HUES64 (cell line): ENCODE measurements at regions not wholly inside any gene's neighbourhood (a gene's known extent, or its start where the extent isn't known, plus 50 kb on each side); places are given as distances from the start of the nearest gene placed in this dataset.

Experiments
- H3K27ac ChIP-seq: 2 replicates; pipeline ENCODE4 v1.7.0; 2013; ENCODE audit warnings: low read depth, low read length, inconsistent platforms
- H3K27me3 ChIP-seq: 2 replicates; pipeline ENCODE4 v1.6.1; 2013; ENCODE audit warnings: mild to moderate bottlenecking, low read length; ENCODE audit not compliant: insufficient read depth
- H3K36me3 ChIP-seq: 2 replicates; pipeline ENCODE4 v1.6.1; 2013; ENCODE audit warnings: mild to moderate bottlenecking, low read length; ENCODE audit not compliant: insufficient read depth
- H3K4me1 ChIP-seq: 2 replicates; pipeline ENCODE4 v1.6.1; 2013; ENCODE audit warnings: mild to moderate bottlenecking, low read length, moderate library complexity; ENCODE audit not compliant: insufficient read depth
- H3K4me3 ChIP-seq: 2 replicates; pipeline ENCODE4 v1.5.1; 2013; ENCODE audit warnings: mild to moderate bottlenecking, low read length, moderate library complexity
- H3K9ac ChIP-seq: 2 replicates; pipeline ENCODE4 v1.6.1; 2013; ENCODE audit warnings: mild to moderate bottlenecking, low read depth, low read length
- H3K9me3 ChIP-seq: 2 replicates; pipeline ENCODE4 v1.6.1; 2013; ENCODE audit warnings: low read depth, low read length; ENCODE audit not compliant: insufficient read depth
- WGBS: fragments of 150-250, 120-280 bp; methylation state at CpG from one replicate; pipeline ENCODE4 v1.1.7; 2013; ENCODE audit warnings: missing lambda C conversion rate; 5-methylcytosine and 5-hydroxymethylcytosine counted together

DNA sequence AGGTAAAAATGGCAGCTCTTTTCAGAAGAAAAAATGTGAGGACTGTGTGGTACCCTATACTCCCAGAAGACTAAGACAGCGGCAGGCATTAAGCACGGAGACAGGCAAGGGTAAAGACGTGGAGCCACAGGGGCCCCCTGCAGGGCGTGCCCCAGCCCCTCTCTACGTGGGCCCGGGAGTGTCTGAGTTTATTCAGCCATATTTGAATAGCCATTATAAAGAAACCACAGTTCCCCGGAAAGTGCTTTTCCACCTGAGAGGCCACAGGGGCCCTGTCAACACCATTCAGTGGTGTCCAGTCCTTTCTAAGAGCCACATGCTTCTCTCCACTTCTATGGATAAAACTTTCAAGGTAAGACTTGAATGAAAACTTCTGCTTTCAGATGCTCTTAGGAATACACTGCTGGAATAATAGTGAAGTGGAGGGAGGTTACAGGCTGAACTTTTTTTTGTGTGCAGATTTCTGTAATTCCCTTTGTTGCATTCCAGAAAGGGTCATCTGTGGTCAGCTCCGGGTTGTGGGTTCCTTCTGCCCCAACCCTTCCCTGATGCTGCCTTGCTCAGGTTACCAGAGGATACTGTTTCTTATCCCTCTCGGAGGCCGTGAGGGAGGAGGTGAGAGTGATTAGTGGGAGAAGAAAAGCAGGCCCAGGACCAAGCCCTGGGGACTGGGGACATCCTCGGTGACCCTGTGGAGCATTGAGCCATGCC lies 58.4 kb downstream of the SLC25A47 start:
- H3K27ac ChIP-seq = no peak overlapping the region
- H3K27me3 ChIP-seq = no peaks in the 10 kb centered on the region
- no peak overlapping the region for H3K9ac ChIP-seq
- H3K4me1 ChIP-seq = peaks cover 9% of the 10 kb centered on the region
- no peaks in the 10 kb centered on the region for H3K9me3 ChIP-seq
- no peak overlapping the region for H3K4me3 ChIP-seq
- 70% methylated on average over 11 of the region's 11 CpGs for WGBS
- no peaks in the 10 kb centered on the region for H3K36me3 ChIP-seq

DNA sequence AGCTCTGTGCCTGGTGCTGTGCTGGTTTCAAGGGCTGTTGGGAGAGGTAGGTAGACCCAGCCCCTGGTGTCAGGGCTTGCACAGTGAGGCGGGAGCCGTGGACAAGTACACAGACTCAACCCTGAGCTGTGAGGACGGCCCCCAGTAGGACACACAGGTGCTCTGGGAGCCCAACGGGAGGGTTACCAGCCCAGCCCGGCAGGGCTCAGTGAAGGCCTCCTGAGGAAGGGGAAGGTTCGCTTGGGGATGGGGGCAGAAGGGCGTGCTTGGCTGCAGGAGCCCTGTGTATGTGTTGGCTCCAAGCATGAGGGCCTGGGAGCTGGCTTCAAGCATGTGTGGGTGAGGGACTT lies 58.9 kb downstream of the SLC25A47 start:
- H3K4me3 ChIP-seq = no peak overlapping the region
- no peaks in the 10 kb centered on the region for H3K36me3 ChIP-seq
- H3K27me3 ChIP-seq = no peaks in the 10 kb centered on the region
- H3K9me3 ChIP-seq = no peaks in the 10 kb centered on the region
- H3K9ac ChIP-seq = no peak overlapping the region
- no peak overlapping the region for H3K27ac ChIP-seq
- H3K4me1 ChIP-seq = peaks cover 7% of the 10 kb centered on the region
- 84% methylated on average over 7 of the region's 7 CpGs for WGBS

DNA sequence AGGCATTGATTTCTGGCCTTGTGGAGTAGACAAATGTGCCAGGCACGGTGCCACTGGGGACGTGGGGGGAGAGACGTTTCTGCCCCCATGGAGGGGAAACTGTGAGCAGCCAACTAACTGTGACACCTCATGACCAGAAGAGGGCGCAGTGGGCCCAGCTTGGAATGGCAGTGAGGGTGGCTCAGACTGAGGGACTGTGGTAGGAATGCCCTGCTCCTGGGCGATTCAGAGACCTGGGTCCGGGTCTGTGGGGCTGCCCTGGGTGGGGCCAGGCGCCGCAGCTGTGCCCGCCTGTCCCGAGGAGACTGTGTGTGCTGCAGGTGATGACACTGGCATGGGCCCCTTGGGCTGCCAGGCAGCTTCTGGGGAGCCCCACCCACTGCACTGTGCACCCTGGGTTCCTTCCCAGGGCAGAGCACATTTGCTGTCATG lies 60.6 kb downstream of the SLC25A47 start:
- no peak overlapping the region for H3K27ac ChIP-seq
- whole genome bisulfite sequencing = 33% methylated on average over 10 of the region's 10 CpGs

DNA sequence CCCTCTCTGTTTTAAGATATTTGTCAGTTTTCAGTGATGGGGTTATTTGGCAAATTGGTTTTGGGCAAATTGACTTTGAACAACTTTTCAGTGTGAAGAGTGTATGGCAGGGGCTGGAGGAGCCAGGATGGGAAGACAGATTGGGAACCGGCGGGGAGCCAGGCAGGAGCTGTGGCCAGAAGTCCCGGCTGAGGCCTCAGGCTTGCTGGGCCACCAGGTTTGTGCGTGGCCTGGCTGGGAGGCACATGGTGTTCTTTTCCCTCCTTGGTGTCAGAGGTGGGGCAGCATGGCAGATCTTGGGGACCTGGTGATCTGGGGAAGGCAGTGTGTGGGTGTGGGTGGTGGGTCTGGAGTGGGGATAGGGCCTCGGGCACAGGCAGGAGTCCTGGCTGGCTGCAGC lies 61.1 kb downstream of the SLC25A47 start:
- no peaks in the 10 kb centered on the region for H3K36me3 ChIP-seq
- no peak overlapping the region for H3K27ac ChIP-seq
- no peak overlapping the region for H3K9ac ChIP-seq
- H3K9me3 ChIP-seq = no peaks in the 10 kb centered on the region
- 93% methylated on average over 5 of the region's 5 CpGs for WGBS
- H3K4me3 ChIP-seq = no peak overlapping the region
- H3K4me1 ChIP-seq = peaks cover 5% of the 10 kb centered on the region
- no peaks in the 10 kb centered on the region for H3K27me3 ChIP-seq

More for the DNA sequence above, 60.6 kb downstream of the SLC25A47 start:
- H3K9ac ChIP-seq = no peak overlapping the region
- no peaks in the 10 kb centered on the region for H3K9me3 ChIP-seq
- no peak overlapping the region for H3K4me3 ChIP-seq
- H3K27me3 ChIP-seq = no peaks in the 10 kb centered on the region
- H3K36me3 ChIP-seq = no peaks in the 10 kb centered on the region
- peaks cover 5% of the 10 kb centered on the region for H3K4me1 ChIP-seq

DNA sequence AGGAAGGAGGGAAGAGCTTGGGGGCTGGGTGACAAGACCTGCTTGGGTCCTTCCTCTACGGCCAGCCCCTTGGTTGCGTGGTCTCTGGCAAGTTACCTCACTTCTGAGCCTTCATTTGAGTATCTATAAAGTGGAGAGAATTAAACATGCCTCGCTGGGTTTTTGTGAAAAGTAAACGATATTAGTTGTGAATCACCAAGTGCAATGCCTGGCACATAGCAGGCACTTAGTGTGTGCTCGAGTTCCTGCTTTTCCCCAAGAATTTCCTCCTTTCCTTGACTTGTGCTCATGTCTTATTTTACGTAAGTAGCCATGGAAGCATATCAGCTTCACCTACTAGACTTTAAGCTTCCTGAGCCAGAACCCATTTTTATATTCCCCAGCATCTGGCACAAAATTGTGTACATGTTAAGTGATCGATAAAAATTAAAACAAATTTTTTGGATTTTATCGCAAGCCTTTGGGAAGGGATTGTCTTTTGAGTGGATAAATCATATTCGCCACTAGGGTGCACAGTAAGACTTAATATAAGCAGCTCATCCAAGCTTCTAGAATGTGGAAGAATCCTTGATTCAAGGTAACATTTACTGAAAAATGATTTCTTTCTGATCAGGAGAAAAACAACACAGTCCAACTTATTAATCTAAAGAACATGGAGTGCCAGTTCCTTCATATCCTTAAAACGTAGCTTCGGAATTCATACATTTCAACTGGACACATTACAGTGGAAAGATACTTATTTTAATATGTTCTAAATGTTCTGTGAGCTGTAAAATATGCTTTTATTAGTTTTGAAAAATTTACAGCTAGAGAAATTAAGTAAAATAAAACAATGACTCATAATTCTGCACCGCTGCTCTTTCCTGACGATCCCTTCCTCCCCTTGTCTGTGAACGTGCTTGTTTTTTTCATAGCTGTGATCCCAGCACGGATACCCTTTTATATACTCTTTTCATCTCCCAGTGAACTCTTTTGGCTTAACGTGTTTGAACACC lies 62.0 kb downstream of the SLC25A47 start:
- Histone ChIP-seq H3K4me1 (peaks cover 5% of the 10 kb centered on the region), H3K27me3 (no peaks in the 10 kb centered on the region), H3K9me3 (no peaks in the 10 kb centered on the region), H3K9ac (no peak overlapping the region), H3K27ac (no peak overlapping the region), H3K4me3 (no peak overlapping the region), H3K36me3 (no peaks in the 10 kb centered on the region)
- 88% methylated on average over 16 of the region's 16 CpGs for WGBS

DNA sequence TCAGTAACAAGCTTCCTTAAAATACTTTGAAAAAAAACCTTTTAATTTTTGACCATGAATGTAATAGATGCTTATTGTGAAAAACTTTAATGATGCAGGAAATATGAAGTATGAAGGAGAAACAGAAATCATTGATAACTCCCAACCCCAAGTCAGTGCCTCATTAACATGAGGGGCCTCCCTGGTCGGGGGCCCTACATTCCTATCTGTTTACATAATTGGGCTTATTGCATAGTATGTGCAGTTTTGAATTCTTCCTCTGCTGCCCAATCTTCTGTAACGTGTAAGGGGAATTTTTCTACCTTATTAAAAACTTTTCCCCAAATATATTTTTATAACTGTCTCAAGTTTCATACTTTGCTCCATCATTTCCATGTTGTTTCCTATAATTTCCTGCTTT lies 63.0 kb downstream of the SLC25A47 start:
- WGBS = 100% methylated on average over 1 of the region's 2 CpGs
- Histone ChIP-seq H3K9ac (no peak overlapping the region), H3K9me3 (no peaks in the 10 kb centered on the region), H3K4me1 (peaks cover 5% of the 10 kb centered on the region), H3K4me3 (no peak overlapping the region), H3K27ac (no peak overlapping the region), H3K36me3 (no peaks in the 10 kb centered on the region), H3K27me3 (no peaks in the 10 kb centered on the region)

DNA sequence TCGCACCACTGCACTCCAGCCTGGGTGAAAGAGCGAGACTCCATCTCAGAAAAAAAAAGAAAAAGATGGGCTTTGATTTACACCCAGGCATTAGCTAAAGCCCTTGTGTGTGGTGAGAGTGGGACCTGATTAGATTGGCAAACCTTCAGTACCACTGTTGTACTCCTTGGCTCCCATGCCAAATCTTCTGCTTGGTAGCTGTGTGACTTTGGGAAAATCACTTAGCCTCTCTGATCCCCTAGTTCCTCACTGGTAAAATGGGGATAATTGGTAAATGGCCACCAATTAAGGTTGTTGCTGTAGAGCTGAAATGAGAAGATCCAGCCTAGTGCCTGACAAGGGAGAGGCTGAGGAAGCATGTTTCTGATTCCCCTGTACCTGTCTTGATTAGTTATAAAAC lies 63.7 kb downstream of the SLC25A47 start:
- Histone ChIP-seq H3K4me1 (peaks cover 5% of the 10 kb centered on the region), H3K36me3 (no peaks in the 10 kb centered on the region), H3K9ac (no peak overlapping the region), H3K9me3 (no peaks in the 10 kb centered on the region), H3K4me3 (no peak overlapping the region), H3K27me3 (no peaks in the 10 kb centered on the region), H3K27ac (no peak overlapping the region)
- 83% methylated on average over 2 of the region's 2 CpGs for WGBS

DNA sequence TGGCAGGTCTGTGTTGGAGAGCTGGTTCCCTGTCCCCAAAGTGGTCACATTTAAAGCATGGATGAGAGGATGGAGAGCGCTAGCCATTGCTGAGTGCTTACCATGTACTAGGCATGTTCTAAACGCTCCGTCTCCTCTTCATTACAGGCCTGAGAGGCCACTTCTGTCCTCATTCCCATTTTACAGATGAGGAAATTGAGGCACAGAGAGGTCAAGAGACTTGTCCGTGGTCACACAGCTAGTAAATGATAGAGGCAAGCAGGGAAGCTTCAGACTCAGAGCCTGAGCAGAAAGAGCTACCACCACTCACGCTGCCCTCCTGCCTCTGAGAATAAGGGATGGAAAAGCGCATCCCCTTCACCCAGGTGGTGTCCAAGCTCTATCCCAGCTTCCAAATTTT lies 64.3 kb downstream of the SLC25A47 start:
- Histone ChIP-seq H3K4me1 (peaks cover 5% of the 10 kb centered on the region), H3K36me3 (no peaks in the 10 kb centered on the region), H3K9me3 (no peaks in the 10 kb centered on the region), H3K4me3 (no peak overlapping the region), H3K27ac (no peak overlapping the region), H3K27me3 (no peaks in the 10 kb centered on the region), H3K9ac (no peak overlapping the region)
- WGBS = 97% methylated on average over 6 of the region's 6 CpGs

DNA sequence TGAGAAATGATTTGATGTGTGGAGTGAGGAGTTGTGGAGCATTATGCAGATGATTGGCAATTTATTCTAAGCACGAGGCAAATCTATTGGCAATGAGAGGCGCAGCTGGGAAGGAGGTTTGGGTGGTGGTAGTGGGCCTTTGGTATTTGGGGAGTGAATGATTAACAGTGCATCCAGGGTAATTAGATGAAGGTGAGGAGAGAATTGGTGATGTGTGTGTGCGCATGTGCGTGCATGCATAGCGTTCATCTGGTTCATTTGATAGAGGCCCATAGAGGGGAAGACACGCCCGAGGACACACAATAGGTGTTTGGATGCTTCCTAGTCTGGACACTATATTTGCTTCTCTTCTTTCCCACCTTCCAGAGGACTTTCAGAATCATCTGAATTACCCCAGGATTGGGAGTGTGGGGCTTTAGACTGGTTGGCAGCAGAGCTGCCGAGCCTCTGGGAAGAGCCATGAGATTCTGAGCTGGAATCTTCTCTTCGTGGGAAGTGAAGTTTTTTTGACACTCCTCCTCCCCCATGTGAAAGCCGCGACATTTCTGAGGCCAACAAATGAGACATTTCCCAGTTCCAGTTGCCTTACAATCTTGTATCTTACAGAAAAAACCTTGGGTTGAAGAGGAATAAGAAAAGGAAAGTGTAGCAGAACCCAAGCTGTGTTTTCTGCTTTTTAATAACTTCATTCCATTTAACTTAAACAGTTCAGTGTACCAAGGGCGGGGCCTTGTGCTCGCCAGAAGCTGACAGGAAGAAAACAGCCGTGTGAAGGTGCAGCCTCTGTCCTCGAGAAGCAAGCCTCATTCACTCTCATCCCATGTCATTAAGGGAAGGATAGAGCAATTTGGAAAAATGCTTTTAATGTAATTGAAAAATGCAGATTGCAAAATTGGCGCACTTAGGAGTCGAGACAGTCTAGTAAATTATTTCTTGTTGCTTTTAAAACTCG lies 65.2 kb downstream of the SLC25A47 start:
- no peaks in the 10 kb centered on the region for H3K9me3 ChIP-seq

DNA sequence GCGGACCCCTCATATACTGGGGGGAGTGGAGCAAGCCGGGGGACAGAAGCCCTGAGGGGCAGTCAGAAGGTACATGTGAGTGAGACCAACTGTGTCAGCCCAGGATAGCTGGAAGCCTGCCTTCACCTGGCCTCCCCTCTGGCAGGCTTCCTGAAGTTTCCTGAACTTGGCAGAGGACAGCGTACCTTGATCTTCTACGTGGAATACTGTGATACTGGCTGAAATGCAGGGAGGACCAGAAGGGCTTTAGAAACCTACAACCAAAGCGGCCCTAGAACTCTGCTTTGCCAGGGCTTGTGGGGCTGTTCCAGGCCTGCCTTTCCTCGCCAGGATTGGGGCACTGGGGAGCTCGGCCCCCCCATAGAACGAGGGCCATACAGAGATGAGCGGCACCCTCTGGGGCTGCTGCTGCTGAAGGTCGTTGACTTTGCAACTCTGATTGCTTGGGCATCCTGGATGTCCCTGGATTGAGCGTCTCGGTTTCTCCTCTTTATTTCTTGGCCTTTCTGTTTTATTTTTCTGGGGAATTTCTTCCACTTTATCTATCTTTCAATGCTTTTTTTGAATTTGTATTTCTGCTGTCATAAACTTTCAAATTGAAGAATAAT lies 66.5 kb downstream of the SLC25A47 start:
- 83% methylated on average over 12 of the region's 12 CpGs for WGBS
- no peak overlapping the region for H3K4me3 ChIP-seq
- H3K9ac ChIP-seq = no peak overlapping the region
- no peak overlapping the region for H3K27ac ChIP-seq
- no peaks in the 10 kb centered on the region for H3K9me3 ChIP-seq
- peaks cover 5% of the 10 kb centered on the region for H3K4me1 ChIP-seq
- H3K27me3 ChIP-seq = no peaks in the 10 kb centered on the region
- H3K36me3 ChIP-seq = no peaks in the 10 kb centered on the region

More for the DNA sequence above, 65.2 kb downstream of the SLC25A47 start:
- Histone ChIP-seq H3K4me3 (no peak overlapping the region), H3K9ac (no peak overlapping the region), H3K36me3 (no peaks in the 10 kb centered on the region), H3K27me3 (no peaks in the 10 kb centered on the region), H3K4me1 (peaks cover 5% of the 10 kb centered on the region), H3K27ac (no peak overlapping the region)
- 87% methylated on average over 18 of the region's 18 CpGs for WGBS
